Thyroid gland (tissue), 4 donors: ENCODE measurements at regions not wholly inside any gene's neighbourhood (a gene's known extent, or its start where the extent isn't known, plus 50 kb on each side); places are given as distances from the start of the nearest gene placed in this dataset.

Source experiments
- CTCF ChIP-seq, 6 experiments: fragments of 200-600 bp in 3 of 6; fragments of 450-650 bp in 3 of 6; sonication (generic) in 3 of 6; IDR thresholded peaks; one replicate each; pipeline ENCODE4 v1.5.1; 2016 to 2019; ENCODE audit warnings: antibody characterized with exemption in 6 of 6, mild to moderate bottlenecking in 2 of 6, inconsistent platforms in 1 of 6, moderate library complexity in 1 of 6
- POLR2A ChIP-seq, 2 donors: fragments of 450-650 bp; IDR thresholded peaks; one replicate each; pipeline ENCODE4 v1.6.1; 2017; ENCODE audit warnings: antibody characterized with exemption in 2 of 2, mild to moderate bottlenecking in 2 of 2, moderate library complexity in 1 of 2

GRCh38 chr2:185318271-185318724, 420.3 kb upstream of the FSIP2 start:
- no peak for TF ChIP-seq CTCF (IDR thresholded peaks at IDR 0.05)
- TF ChIP-seq POLR2A (IDR thresholded peaks at IDR 0.05): no peak
